Parathyroid adenoma (tissue), 2 donors: ENCODE measurements at regions not wholly inside any gene's neighbourhood (a gene's known extent, or its start where the extent isn't known, plus 50 kb on each side); places are given as distances from the start of the nearest gene placed in this dataset.

ENCODE experiments used
- H2AFZ ChIP-seq: fragments of 300-600 bp; sonication (generic); one replicate; pipeline ENCODE4 v1.7.0; 2017; ENCODE audit warnings: antibody characterized with exemption, mild to moderate bottlenecking
- H3K27ac ChIP-seq: fragments of 300-600 bp; sonication (generic); one replicate; pipeline ENCODE4 v1.7.0; 2017
- H3K27me3 ChIP-seq: fragments of 300-600 bp; sonication (generic); one replicate; pipeline ENCODE4 v1.7.0; 2017; ENCODE audit warnings: low read length; ENCODE audit not compliant: control insufficient read depth, insufficient read depth
- H3K36me3 ChIP-seq: fragments of 300-600 bp; sonication (generic); one replicate; pipeline ENCODE4 v1.7.0; 2017; ENCODE audit warnings: low read length; ENCODE audit not compliant: control insufficient read depth, insufficient read depth
- H3K4me1 ChIP-seq: fragments of 300-600 bp; sonication (generic); one replicate; pipeline ENCODE4 v1.7.0; 2017; ENCODE audit warnings: control low read depth
- H3K4me2 ChIP-seq: fragments of 300-600 bp; sonication (generic); one replicate; pipeline ENCODE4 v1.7.0; 2017; ENCODE audit warnings: low read length
- H3K4me3 ChIP-seq: fragments of 300-600 bp; sonication (generic); one replicate; pipeline ENCODE4 v1.7.0; 2017; ENCODE audit warnings: low read depth, low read length
- H3K79me2 ChIP-seq: fragments of 300-600 bp; sonication (generic); one replicate; pipeline ENCODE4 v1.7.0; 2017; ENCODE audit warnings: control low read depth
- H3K9ac ChIP-seq: fragments of 300-600 bp; sonication (generic); one replicate; pipeline ENCODE4 v1.7.0; 2017; ENCODE audit warnings: mild to moderate bottlenecking
- H3K9me3 ChIP-seq: fragments of 300-600 bp; sonication (generic); one replicate; pipeline ENCODE4 v1.7.0; 2017; ENCODE audit warnings: low read length; ENCODE audit not compliant: control insufficient read depth
- CTCF ChIP-seq: fragments of 300-600 bp; sonication (generic); IDR thresholded peaks from one replicate; pipeline ENCODE4 v1.7.0; 2017; ENCODE audit warnings: antibody characterized with exemption, mild to moderate bottlenecking
- donor health status: primary hyperparathyroidism.

- Histone ChIP-seq H3K9ac (no peak overlapping the region), H3K27me3 (no peaks in the 10 kb centered on the region), H3K4me1 (peaks cover 3% of the 10 kb centered on the region), H2AFZ (no peak overlapping the region), H3K4me2 (no peak overlapping the region), H3K4me3 (no peak overlapping the region), H3K36me3 (no peaks in the 10 kb centered on the region), H3K9me3 (no peaks in the 10 kb centered on the region), H3K27ac (no peak overlapping the region), H3K79me2 (no peaks in the 10 kb centered on the region)
- no peak for TF ChIP-seq CTCF
These were observed 58.8 kb downstream of the SPRY1 start for GRCh38 chr4:123455360-123455759.

- Histone ChIP-seq H3K36me3 (no peaks in the 10 kb centered on the region), H3K27me3 (no peaks in the 10 kb centered on the region), H3K79me2 (no peaks in the 10 kb centered on the region), H2AFZ (no peak overlapping the region), H3K27ac (no peak overlapping the region), H3K4me2 (no peak overlapping the region), H3K4me1 (no peaks in the 10 kb centered on the region), H3K4me3 (no peak overlapping the region), H3K9me3 (no peaks in the 10 kb centered on the region), H3K9ac (no peak overlapping the region)
- TF ChIP-seq CTCF, result no peak
These were observed 65.4 kb downstream of the SPRY1 start for GRCh38 chr4:123462007-123462406.

GRCh38 chr4:123463869-123464268 is 67.3 kb downstream of the SPRY1 start:
- Histone ChIP-seq H3K9me3 (no peaks in the 10 kb centered on the region), H3K9ac (no peak overlapping the region), H3K27ac (no peak overlapping the region), H3K27me3 (no peaks in the 10 kb centered on the region), H3K4me3 (no peak overlapping the region), H2AFZ (no peak overlapping the region), H3K79me2 (no peaks in the 10 kb centered on the region), H3K4me1 (no peaks in the 10 kb centered on the region), H3K36me3 (no peaks in the 10 kb centered on the region), H3K4me2 (no peak overlapping the region)
- TF ChIP-seq CTCF, result no peak

- Histone ChIP-seq H3K27ac (no peak overlapping the region), H3K4me1 (no peaks in the 10 kb centered on the region), H3K9me3 (no peaks in the 10 kb centered on the region), H3K4me3 (no peak overlapping the region), H3K27me3 (no peaks in the 10 kb centered on the region), H3K79me2 (no peaks in the 10 kb centered on the region), H3K36me3 (no peaks in the 10 kb centered on the region), H3K9ac (no peak overlapping the region), H2AFZ (no peak overlapping the region), H3K4me2 (no peak overlapping the region)
- no peak for TF ChIP-seq CTCF
These were observed 68.8 kb downstream of the SPRY1 start for GRCh38 chr4:123465416-123465815.

- no peak for TF ChIP-seq CTCF
- no peaks in the 10 kb centered on the region for H3K9me3 ChIP-seq
- no peak overlapping the region for H3K27ac ChIP-seq
- no peak overlapping the region for H3K9ac ChIP-seq
- no peak overlapping the region for H3K4me3 ChIP-seq
- H3K27me3 ChIP-seq, result no peaks in the 10 kb centered on the region
- no peaks in the 10 kb centered on the region for H3K79me2 ChIP-seq
- H3K4me1 ChIP-seq, result no peaks in the 10 kb centered on the region
- no peak overlapping the region for H3K4me2 ChIP-seq
- no peaks in the 10 kb centered on the region for H3K36me3 ChIP-seq
- H2AFZ ChIP-seq, result no peak overlapping the region
These were observed 69.6 kb downstream of the SPRY1 start for GRCh38 chr4:123466080-123466785.
